GM18519 (cell line): ENCODE measurements at regions not wholly inside any gene's neighbourhood (a gene's known extent, or its start where the extent isn't known, plus 50 kb on each side); places are given as distances from the start of the nearest gene placed in this dataset.
A peak's percentile ranks its signal among the peaks of the same experiment; 100 is the strongest.

Source experiments
- ATAC-seq: cut with Tn5 transposase; IDR thresholded peaks from one replicate; pipeline ENCODE4 v1.9.1; 2021; ENCODE audit warnings: mild to moderate bottlenecking, moderate library complexity; ENCODE audit not compliant: unreplicated experiment, low FRiP score

DNA sequence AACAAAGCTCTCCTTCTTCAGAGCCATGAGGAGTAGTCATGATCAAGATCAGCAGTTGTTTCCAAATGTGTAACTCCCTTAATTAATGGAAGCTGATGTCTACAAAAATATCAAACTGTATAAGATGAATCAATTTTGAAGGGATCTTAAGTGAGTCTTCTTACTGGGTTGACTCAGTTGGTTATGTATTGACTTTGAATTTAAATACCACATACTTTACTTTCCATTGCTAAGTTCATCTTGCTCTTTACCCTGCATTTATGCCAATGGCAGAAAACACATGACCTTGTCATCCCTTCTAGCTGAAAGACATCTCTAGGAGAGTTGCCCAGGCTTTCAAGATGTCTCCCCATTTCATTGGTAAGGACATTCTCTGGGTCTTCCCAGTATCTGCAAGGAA lies 123.2 kb upstream of the STMND1 start:
- no peak for ATAC-seq

DNA sequence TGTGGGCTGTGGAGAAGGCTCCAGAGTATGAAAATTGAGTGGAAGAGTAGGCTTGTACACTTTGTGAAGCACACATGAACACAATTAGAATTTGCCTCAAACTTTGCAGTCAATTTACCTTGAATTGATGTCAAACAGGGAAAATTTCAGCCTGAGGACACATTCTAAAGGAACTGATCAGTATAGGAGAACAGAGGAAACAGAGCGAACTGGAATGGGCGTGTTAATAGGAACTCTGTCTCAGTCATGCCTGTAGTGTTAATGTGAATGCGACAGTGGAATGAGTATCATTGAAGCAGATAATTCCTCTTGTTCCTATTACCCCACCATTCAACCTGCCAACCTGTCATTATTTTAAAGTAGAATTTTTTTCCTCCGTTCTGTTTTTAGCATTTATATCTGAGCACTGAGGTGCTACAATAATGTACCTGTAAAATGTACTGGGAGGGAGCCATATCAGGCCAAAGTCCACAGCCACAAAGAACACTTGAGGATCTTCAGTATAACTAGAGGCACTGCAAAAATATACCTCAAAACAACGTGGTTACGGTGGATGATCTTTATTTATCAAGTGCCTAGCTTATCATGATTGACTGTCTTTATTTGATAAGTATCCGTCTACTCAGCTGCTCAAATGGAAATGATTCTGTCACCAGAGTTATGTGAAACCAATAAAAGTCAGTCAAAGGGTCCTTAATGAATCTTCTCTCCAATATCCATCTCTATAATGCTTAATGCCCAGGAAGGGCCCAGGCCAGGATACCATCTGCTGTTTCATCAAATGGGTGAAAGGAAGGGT lies 125.3 kb upstream of the STMND1 start:
- ATAC-seq, result no peak

DNA sequence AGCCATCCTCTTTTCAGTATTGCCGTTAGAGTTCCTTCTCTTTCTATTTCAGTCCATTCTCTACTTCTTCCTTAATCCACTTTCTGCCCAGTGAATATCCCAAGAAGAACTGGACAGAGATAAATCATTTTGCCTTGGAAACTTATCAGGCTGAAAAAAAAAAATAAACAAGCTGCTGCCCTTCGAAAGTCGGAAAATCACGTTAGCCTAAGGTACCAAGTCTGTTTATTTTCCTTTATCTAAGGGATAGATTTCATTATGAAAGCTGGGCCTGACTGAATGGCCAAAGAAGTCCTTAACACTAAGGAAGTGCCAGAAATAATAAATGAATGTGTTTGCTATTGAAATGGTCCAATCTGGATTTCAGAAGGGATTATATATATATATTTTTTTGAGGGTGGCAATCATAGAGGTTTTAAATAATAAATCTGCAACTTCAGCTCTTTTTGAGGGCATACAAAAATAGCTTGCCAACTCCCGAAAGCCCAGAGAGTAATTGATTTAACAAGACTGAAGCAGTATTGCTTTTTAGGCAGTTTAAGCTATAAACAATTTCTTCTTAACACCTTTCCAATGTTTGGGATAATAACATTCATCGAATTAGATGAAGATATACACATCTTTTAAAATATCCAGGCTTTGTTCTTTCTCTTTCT lies 127.0 kb upstream of the STMND1 start:
- ATAC-seq, result no peak

DNA sequence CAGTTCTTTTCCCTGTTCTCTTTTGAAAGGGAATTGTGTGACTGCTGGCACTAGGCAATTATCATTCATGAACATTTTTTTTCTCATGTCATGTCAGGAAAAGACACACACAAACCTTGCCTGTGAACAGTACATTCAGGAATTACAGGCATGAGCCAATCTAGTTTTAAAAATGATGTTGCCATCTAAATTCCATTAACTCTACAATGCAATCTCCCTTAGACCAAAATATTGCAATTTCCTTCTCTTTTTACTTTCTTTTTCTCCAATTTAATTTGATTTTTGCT lies 127.5 kb upstream of the STMND1 start:
- ATAC-seq, result no peak

DNA sequence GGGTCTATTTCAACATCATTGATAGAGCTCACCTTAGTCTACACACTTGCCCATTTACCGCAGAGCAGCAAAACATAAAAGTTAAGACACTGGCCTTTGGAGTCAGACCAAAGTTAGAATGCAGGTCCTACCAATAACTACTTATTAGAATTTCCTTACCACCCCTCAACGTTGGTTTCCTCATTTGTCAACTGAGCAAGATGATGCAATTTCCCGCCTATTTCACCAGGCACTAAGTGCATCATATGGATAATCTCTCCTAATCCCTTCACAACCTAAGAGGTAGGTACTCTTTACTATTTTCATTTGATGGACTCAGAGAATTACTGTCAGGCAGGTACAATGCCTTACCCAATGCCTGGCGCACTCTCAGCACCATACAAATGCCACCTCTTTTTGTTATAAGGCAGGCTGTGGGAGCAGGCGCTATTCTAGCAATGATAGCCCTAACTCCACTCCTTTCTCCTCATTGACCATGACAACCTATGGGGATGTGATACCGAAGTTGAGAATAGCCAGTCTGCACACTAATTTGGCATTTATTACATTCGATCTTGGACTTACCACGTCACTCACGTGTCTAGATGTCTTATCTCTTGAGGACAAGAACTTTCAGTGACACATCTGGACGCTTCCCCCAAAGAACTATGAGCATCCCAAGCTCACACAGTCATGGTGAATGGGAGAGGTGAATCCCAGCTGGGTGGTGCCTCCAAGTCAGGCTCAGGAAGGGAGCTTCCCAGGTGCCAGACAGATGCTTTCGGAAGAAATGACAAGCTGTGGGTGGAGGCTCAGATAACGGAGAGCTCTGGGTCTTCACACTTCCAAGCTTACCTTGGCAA lies 128.1 kb upstream of the STMND1 start:
- ATAC-seq, result no peak

DNA sequence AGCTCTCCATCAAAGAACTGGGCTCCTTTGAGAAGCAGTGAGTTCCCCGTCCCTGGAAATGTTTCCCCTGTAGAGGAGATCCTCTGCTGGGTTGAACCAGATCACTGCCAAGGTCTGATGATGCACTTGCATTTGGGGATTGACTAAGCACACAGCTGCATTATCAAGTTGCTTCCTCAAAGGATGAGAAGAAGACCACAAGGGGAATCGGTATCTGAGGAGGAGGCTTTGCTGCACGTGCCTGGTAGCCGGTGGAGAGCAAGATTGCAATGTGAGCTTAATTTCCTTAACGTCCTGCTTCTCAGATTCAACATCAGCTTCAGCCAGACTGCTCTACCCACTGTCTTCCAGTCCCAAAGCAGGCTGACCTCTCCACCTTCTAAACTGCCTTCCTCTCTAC lies 128.8 kb upstream of the STMND1 start:
- ATAC-seq, result no peak

DNA sequence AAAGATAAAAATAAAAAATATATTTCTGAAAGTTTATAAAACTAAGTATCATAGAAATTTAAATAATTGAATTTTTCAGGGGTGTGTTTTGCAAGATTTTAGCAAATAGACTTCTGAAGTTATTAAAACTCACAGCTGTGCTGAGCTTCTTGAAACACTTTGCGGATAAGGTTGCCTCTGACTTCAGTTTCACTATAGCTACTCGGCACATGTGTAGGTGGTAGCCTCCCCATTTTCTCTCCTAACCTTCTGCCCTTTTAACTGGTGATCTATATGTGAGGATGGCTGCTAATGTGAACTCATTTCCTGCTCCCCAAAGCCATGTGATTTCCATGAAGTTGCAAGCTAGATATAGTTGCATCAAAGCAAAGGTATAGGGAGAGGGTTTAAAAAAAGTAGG lies 129.3 kb upstream of the STMND1 start:
- no peak for ATAC-seq

DNA sequence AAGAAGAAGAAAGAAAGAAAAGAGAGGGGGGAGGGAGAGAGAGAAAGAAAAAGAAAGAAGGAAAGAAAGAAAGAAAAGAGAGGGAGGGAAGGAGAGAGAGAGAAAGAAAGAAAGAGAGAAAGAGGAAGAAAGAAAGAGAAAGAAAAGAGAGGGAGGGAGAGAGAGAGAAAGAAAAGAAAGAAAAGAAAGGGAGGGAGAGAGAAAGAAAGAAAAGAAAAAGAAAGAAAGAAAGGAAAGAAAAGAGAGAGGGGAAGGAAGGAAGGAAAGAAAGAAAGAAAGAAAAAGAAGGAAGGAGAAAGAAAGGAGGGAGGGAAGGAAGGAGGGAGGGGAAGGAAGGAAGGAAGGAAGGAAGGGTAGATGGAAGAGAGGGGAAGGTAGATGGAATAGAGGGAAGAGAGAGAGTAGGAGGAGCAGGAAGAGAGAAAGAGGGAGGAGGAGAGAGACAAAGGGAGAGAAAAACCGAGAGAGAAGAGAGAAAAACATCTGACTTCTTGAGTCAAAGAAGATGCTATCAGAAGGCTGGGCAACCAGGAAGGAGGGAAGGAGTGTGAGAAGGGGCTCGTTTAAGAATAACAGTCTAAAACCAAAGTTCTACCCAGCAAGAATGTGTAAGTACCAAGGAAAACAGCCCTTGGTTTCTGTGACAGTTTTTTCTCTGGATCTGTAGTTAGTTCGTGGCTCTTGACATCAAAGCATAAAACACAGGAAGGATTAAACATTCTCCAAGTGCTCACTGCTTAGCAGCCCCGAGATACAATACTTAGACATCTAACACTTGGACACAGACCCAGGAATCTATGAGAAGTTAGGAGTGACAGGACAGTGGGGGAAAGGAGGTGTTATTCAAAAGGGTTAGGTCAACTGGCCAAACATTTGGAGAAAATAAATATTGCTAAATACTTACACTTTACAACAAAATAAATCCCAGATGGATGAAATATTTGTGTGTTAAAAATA lies 131.9 kb upstream of the STMND1 start:
- no peak for ATAC-seq

DNA sequence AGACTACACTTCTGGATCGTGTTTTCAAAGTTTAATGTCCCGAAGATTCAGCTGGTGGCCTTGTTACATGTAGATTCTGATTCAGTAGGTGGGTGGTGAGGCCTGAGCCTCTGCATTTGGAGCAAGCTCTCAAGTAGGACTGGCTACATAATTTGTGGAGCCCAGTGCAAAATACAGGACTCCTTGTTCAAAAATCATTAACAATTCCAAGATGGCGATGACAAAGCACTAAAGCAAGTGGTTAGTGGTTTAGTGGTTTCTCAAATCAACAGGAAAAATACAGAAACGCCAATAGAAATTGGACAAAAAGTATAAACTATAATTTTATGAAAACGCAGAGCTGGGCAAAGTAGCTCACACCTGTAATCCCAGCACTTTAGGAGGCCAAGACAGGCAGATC lies 133.7 kb upstream of the STMND1 start:
- no peak for ATAC-seq

DNA sequence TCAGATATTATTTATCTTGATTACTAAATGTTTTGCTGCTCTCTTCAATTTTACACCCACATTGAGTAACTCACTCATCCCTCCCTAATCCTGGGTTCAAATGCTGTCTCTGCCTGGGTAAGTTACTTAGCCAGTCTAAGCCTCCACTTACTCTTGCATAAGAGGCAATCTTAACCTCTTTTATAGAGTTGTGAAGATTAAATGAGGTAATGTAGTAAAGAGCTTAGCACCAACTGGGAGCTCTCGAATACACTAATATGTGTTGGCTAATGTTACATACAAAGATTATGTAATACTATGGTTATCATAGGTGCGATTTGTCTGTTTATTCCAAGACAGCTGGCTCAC lies 134.4 kb upstream of the STMND1 start:
- ATAC-seq, result no peak

DNA sequence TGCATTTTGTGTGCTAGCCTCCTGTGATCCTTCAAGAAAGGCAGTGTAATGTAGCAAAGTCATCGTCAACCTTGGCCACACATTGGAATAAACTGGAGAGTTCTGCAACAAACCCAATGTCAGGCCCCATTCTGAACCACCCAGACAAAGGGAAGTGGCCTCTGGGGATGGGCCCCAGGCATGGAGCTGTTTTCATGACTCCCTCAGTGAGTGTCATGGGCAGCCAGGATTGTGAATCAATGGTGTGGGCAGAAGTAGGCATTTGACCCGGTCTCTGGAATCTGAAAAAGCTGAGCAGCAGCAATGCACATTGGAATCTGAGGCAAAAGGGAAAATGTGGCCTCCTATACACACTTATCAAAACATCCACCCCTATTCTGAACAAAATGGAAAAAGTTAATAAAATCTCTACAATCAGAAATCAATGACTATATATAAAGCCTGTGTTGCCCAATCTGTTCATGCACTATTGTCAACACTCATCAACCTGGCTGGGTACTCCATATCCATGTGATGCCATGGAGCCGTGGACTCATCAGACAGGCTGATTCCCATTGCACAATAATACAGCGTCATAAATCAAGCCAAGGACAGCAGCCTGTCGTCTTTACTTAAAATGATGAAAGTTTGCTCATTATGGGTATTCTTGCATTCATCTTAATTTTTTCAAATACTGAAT lies 134.9 kb upstream of the STMND1 start:
- ATAC-seq, result no peak

DNA sequence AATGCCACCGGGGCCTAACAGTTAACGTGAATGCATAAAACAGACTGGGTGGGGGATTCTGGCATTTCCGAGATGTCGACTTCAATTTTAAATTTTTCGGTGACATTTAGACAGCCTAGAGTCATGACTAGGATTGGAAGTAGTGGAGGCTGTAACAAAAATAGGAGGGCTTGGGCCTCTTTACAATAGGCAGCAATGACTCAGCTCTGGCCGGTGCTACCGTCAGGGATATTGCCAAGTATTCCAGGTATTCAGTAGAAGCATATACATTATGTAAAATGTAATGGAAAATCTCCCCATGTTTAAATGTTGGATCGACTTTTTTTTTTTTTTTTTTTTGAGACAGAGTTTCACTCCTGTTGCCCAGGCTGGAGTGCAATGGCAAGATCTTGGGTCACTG lies 136.2 kb upstream of the STMND1 start:
- no peak for ATAC-seq

DNA sequence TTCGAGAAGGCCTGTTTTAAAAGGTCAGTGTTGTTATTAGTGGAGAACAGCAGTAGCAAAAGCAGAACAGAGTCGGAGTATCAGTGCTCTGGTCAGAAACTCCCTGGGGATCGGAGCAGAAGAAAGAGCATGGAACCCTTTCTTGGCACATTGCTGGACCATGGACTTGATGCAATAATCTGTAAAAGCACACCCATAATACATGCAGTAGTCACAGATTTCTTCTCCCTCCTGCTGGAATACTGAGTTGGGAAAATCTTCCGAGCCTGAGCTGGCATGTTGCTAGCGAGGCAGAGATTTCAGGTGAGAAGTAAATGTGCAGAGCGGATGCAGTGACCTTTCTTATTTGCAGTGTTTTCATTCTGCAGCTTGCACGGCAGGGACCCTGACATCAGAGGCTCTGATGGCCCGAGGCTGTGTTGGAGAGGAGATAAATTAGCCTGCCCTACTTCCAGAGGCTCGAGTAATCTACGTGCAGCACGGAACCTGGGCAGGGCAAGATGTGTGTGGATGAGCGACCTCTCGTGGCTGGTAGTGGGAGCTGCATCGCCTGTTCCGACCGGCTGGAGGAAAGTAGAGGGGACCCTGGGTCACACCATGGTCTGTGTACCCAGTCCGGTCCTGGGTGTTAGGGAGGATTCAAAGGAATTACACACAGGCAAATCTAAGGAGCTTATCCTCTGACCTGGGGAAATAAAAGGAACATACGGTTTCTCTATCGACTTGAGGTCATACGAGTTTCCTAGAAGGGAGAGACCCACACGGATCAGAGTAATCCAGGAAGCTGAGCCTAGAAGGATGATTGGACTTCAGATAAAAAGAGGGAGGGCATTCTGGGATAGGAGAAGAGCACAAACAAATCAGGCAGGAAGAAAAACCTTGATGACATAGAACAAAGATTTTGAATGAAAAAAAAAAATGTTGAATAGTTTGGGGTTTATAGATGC lies 137.0 kb upstream of the STMND1 start:
- peak; percentile 75 for ATAC-seq

DNA sequence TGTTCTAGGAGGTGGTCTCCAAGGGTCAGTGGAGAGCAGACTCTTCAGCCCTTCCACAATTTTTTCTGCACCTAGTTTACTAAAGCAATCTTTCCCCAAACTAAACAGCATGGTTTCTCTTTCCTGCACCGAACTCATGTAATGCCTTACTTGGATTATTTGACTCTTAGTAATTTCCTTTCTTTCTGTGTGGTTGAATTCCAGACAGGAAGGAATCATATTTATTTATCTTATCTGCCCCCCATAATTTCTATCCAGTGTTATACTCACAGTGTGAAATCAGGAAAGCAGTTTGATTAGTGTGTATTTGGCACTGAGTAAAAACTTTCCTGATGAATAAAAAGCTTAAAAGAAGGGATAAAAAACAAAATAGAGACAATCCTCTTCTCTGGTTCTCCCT lies 140.3 kb upstream of the STMND1 start:
- no peak for ATAC-seq

DNA sequence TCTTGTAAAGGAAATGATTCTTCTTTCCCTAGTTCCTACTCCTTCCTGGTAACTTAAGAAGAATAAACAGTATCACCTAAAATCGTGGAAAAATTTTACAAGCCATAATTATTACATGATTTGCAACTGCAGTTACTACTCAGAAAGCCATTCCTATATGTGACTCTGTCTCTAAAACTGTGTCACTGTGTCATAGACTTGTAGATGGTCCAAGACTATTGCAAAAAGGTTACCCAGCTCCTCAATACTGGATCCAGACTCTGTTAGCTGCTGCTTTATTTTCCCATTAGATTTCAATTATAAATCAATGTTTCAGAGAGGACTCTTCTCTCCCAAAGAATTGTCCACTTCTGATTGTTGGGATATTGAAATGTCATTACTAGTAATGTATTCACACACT lies 142.1 kb upstream of the STMND1 start:
- no peak for ATAC-seq

DNA sequence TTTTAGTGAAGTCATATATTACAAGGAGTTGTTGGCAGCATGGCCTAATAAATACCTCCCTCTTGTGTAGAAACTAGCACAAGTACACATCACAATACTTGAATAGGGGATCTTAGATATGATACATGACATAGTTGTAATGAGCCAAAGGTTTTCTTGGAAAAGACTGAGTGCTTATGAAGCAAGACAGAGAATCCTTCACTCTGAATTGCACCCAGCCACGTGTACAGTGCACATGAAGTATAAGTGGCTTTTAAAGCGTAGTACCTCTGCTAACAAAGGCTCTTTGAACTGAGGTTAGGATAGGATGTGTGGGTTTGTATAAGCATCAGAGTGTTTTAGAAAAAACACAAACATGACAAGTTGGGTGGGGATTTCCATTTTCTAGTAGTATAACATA lies 145.5 kb upstream of the STMND1 start:
- ATAC-seq, result no peak

DNA sequence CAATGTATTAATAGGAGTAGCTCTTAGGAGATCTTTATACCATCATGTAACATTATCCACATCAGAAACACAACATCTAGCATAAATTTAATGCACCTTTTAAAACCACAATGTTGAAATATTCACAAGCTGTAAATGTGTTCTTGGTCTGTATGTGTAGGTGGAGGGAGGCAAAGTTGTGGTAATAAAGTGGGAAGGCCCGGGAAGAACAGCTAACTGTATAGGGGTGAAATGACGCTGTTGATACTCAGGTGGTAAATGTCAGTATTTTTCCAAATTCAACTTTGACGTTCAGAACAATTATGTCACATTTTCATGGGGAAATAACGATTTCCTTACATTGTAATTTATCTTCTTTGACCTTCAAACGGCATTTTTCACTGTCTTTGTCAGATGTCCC lies 146.0 kb upstream of the STMND1 start:
- no peak for ATAC-seq

DNA sequence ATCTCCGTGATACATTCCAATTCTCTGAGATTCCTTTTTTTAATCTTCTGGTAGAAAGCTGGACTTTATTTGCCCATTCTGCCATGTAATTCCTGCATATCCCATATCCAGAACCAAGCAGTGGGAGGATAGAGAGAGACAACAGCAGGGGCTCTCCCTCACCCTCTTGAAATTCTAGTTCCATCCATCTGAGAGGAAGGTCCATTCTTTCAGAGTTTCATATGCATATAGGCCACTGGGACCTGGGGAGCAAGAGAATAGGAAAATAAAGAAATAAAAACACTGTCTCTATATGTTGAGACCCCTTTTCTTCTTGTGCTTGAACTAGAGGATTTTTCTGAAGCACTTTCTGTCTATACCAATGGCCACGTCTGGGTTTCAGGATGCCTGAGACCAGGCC lies 147.9 kb upstream of the STMND1 start:
- ATAC-seq, result no peak

DNA sequence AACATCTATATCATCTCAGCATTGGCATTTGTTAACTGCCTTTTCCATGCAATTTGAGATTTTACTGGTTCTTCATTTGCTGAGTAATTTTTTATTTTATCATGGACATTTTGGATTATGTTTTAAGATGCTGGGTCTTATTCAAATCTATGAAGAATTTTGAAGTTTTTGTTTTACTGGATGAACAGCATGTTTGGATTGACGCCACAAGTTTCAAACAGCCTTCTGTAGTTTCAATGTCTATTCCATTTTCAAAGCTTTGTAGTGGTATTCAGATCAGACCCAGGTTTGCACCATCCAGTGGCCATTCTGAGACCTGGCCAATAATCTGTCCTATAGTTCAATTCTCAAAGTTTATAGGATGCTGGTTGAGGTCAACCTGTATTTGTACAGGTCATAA lies 148.4 kb upstream of the STMND1 start:
- no peak for ATAC-seq
